Neural cell (in vitro differentiated cells): ENCODE measurements at regions not wholly inside any gene's neighbourhood (a gene's known extent, or its start where the extent isn't known, plus 50 kb on each side); places are given as distances from the start of the nearest gene placed in this dataset.

Experiments
- CTCF ChIP-seq: fragments of 450-650 bp; IDR thresholded peaks from 2 replicates; pipeline ENCODE4 v1.5.1; 2014; ENCODE audit warnings: antibody characterized with exemption, mild to moderate bottlenecking, moderate library complexity; ENCODE audit not compliant: poor library complexity, severe bottlenecking
- TAF1 ChIP-seq: IDR thresholded peaks from 2 replicates; pipeline ENCODE4 v1.6.1; 2012; ENCODE audit warnings: low read depth

GRCh38 chr2:425947-426346, 138.1 kb upstream of the ALKAL2 start:
- TF ChIP-seq CTCF (no peak), TAF1 (no peak)
